A673 (cell line): ENCODE measurements at regions not wholly inside any gene's neighbourhood (a gene's known extent, or its start where the extent isn't known, plus 50 kb on each side); places are given as distances from the start of the nearest gene placed in this dataset.
"Not testable (repeated sequence)": the region's sequence is repeated elsewhere in the genome, so short reads cannot be mapped to it uniquely, and the experiment has no call there.

Source experiments
- EZH2 ChIP-seq: fragments of 200-600 bp; sonication (generic); IDR thresholded peaks from 2 replicates; pipeline ENCODE4 v1.6.1; 2017; ENCODE audit warnings: borderline replicate concordance, low read depth, mild to moderate bottlenecking, mixed read lengths, antibody characterized with exemption, low read length; ENCODE audit not compliant: poor library complexity, severe bottlenecking
- TF ChIP-seq, protein P1 (sequence below): fragments of 300-800, 200-600 bp; sonication (generic); conservative IDR thresholded peaks from 2 replicates; pipeline ENCODE4 v1.5.1; 2017; ENCODE audit warnings: low read depth, mild to moderate bottlenecking, antibody characterized with exemption, low read length, moderate library complexity, mixed read lengths

DNA sequence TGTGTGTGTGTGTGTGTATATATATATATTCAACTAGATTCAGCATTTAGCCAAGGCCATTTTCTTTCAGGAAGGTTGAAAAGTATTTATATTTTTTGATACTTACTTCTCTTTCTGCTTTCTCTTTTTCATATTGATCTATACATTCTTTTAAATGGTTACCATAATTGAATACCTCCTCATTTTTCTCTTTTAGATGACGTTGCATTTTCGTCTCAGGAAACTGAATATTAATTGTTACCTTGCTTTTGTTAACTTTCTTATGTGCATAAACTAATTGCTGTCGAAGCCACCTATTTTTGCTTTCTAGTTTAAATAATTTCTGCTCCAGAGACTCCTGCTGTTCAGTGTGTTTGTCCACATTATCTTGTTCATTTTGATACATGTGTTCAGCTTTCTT is 225.4 kb upstream of the POTED start:
- not testable (repeated sequence) for TF ChIP-seq EZH2
- TF ChIP-seq, protein P1, sequence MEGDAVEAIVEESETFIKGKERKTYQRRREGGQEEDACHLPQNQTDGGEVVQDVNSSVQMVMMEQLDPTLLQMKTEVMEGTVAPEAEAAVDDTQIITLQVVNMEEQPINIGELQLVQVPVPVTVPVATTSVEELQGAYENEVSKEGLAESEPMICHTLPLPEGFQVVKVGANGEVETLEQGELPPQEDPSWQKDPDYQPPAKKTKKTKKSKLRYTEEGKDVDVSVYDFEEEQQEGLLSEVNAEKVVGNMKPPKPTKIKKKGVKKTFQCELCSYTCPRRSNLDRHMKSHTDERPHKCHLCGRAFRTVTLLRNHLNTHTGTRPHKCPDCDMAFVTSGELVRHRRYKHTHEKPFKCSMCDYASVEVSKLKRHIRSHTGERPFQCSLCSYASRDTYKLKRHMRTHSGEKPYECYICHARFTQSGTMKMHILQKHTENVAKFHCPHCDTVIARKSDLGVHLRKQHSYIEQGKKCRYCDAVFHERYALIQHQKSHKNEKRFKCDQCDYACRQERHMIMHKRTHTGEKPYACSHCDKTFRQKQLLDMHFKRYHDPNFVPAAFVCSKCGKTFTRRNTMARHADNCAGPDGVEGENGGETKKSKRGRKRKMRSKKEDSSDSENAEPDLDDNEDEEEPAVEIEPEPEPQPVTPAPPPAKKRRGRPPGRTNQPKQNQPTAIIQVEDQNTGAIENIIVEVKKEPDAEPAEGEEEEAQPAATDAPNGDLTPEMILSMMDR = not testable (repeated sequence)
